Liver (tissue), 7 donors: ENCODE measurements at regions not wholly inside any gene's neighbourhood (a gene's known extent, or its start where the extent isn't known, plus 50 kb on each side); places are given as distances from the start of the nearest gene placed in this dataset.

Experiments used
- DNase-seq: peaks from one replicate; pipeline ENCODE4 v3.0.0-alpha.2; 2017; ENCODE audit warnings: low spot score
- H3K27ac ChIP-seq, 2 donors: one replicate each; pipeline ENCODE4 v1.7.0; 2013; ENCODE audit warnings: inconsistent platforms in 2 of 2, low read length in 2 of 2, control low read depth in 1 of 2, low read depth in 1 of 2, mild to moderate bottlenecking in 1 of 2
- H3K27me3 ChIP-seq, 4 donors: one replicate each; pipeline versions ENCODE4 v1.6.1 to v1.7.0; 2013; ENCODE audit warnings: low read length in 3 of 4, inconsistent platforms in 1 of 4, mild to moderate bottlenecking in 1 of 4, moderate library complexity in 1 of 4; ENCODE audit not compliant: control insufficient read depth in 4 of 4, insufficient read depth in 4 of 4
- H3K36me3 ChIP-seq, 4 donors: one replicate each; pipeline versions ENCODE4 v1.6.1 to v1.7.0; 2013; ENCODE audit warnings: low read length in 3 of 4, mild to moderate bottlenecking in 3 of 4, low read depth in 1 of 4, moderate library complexity in 1 of 4; ENCODE audit not compliant: control insufficient read depth in 4 of 4, insufficient read depth in 3 of 4
- H3K4me1 ChIP-seq, 4 donors: one replicate each; pipeline versions ENCODE4 v1.6.1 to v1.7.0; 2013; ENCODE audit warnings: low read length in 3 of 4, mild to moderate bottlenecking in 3 of 4, moderate library complexity in 1 of 4; ENCODE audit not compliant: control insufficient read depth in 4 of 4, insufficient read depth in 4 of 4
- H3K4me3 ChIP-seq, 3 donors: one replicate each; pipeline versions ENCODE4 v1.6.1 to v1.7.0; 2013; ENCODE audit warnings: low read length in 3 of 3, control low read depth in 1 of 3, low read depth in 1 of 3, mild to moderate bottlenecking in 1 of 3
- H3K9ac ChIP-seq, 2 donors: one replicate each; pipeline ENCODE4 v1.7.0; 2013; ENCODE audit warnings: low read length in 2 of 2, mild to moderate bottlenecking in 2 of 2, moderate library complexity in 2 of 2, control low read depth in 1 of 2, low read depth in 1 of 2
- H3K9me3 ChIP-seq, 4 donors: one replicate each; pipeline versions ENCODE4 v1.6.1 to v1.7.0; 2013; ENCODE audit warnings: low read length in 3 of 4; ENCODE audit not compliant: control insufficient read depth in 4 of 4
- CTCF ChIP-seq: fragments of 150-350 bp; IDR thresholded peaks from 2 replicates; pipeline ENCODE4 v1.5.1; 2017; ENCODE audit warnings: improper control_type of control experiment, low read depth, low read length; ENCODE audit not compliant: missing input control
- EGR1 ChIP-seq, 2 donors: IDR thresholded peaks; 2 replicates each; pipeline ENCODE4 v1.6.1; 2016 to 2018; ENCODE audit warnings: antibody characterized with exemption in 2 of 2, low read depth in 2 of 2
- HNF4A ChIP-seq, 2 donors: conservative IDR thresholded peaks; 2 replicates each; pipeline ENCODE4 v1.6.1; 2016; ENCODE audit warnings: antibody characterized with exemption in 2 of 2, mild to moderate bottlenecking in 2 of 2
- JUND ChIP-seq, 2 donors: IDR thresholded peaks; 2 replicates each; pipeline ENCODE4 v1.6.1; 2016; ENCODE audit warnings: antibody characterized with exemption in 2 of 2
- NR2F2 ChIP-seq: IDR thresholded peaks from 2 replicates; pipeline ENCODE4 v1.6.1; 2016; ENCODE audit warnings: antibody characterized with exemption
- SP1 ChIP-seq: IDR thresholded peaks from 2 replicates; pipeline ENCODE4 v1.6.1; 2018; ENCODE audit warnings: antibody characterized with exemption, mild to moderate bottlenecking
- YY1 ChIP-seq: IDR thresholded peaks from 2 replicates; pipeline ENCODE4 v1.6.1; 2016; ENCODE audit warnings: antibody characterized with exemption, mild to moderate bottlenecking
- TF ChIP-seq, protein P1 (sequence below): IDR thresholded peaks from 2 replicates; pipeline ENCODE4 v1.6.1; 2016; ENCODE audit warnings: antibody characterized with exemption, mild to moderate bottlenecking
- TF ChIP-seq, protein P2 (sequence below): IDR thresholded peaks from 2 replicates; pipeline ENCODE4 v1.6.1; 2016; ENCODE audit warnings: antibody characterized with exemption
- TF ChIP-seq, protein P3 (sequence below): IDR thresholded peaks from 2 replicates; pipeline ENCODE4 v1.6.1; 2016; ENCODE audit warnings: antibody characterized with exemption
- donor health status: healthy.
- donor health status: healthy.
- donor health status: healthy.
- donor health status: healthy.

DNA sequence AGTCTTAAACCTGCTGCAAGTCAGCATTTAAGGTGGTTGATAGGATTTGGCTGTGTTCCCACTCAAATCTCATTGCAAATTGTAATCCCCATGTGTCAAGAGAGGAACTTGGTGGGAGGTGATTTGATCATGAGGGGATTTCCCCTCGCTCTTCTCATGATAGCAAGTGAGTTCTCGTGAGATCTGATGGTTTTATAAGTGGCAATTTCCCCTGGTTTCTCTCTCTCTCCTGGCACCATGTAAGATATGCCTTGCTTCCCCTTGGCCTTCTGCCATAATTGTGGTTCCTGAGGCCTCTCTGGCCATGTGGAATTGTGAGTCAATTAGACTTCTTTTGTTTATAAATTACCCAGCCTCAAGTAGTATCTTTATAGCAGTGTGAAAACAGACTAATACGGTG, 84.3 kb upstream of the SMC2 start (continued):
- TF ChIP-seq, protein P1, sequence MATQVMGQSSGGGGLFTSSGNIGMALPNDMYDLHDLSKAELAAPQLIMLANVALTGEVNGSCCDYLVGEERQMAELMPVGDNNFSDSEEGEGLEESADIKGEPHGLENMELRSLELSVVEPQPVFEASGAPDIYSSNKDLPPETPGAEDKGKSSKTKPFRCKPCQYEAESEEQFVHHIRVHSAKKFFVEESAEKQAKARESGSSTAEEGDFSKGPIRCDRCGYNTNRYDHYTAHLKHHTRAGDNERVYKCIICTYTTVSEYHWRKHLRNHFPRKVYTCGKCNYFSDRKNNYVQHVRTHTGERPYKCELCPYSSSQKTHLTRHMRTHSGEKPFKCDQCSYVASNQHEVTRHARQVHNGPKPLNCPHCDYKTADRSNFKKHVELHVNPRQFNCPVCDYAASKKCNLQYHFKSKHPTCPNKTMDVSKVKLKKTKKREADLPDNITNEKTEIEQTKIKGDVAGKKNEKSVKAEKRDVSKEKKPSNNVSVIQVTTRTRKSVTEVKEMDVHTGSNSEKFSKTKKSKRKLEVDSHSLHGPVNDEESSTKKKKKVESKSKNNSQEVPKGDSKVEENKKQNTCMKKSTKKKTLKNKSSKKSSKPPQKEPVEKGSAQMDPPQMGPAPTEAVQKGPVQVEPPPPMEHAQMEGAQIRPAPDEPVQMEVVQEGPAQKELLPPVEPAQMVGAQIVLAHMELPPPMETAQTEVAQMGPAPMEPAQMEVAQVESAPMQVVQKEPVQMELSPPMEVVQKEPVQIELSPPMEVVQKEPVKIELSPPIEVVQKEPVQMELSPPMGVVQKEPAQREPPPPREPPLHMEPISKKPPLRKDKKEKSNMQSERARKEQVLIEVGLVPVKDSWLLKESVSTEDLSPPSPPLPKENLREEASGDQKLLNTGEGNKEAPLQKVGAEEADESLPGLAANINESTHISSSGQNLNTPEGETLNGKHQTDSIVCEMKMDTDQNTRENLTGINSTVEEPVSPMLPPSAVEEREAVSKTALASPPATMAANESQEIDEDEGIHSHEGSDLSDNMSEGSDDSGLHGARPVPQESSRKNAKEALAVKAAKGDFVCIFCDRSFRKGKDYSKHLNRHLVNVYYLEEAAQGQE = no peak
- no peak for TF ChIP-seq YY1
- TF ChIP-seq, protein P2, sequence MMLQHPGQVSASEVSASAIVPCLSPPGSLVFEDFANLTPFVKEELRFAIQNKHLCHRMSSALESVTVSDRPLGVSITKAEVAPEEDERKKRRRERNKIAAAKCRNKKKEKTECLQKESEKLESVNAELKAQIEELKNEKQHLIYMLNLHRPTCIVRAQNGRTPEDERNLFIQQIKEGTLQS = no peak

DNA sequence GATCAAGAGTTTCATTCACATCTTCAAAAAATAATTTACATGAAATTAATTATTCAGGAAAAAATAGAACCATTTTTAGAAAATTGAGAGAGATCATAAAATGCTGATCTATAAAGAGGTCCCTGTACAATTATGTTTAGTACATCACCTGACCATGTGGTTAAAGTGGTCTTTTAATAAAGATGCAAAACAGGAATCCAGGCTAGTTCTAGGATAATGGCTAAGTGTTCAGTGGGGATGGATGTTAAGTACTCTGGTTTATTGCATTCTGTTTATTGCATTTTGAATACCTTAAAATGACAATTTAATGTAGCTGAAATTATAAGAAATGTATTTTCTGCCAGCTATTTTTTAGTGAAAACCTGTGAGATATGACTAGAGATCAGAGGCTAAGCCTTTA, 72.0 kb upstream of the SMC2 start:
- peaks cover 0 to under 1% (median 0%) of the 10 kb centered on the region in 4 donors for H3K4me1 ChIP-seq
- H3K4me3 ChIP-seq = no peak overlapping the region
- no peaks in the 10 kb centered on the region for H3K36me3 ChIP-seq
- TF ChIP-seq SP1 (no peak), CTCF (no peak), HNF4A (conservative IDR thresholded peaks at IDR 0.05) (no peak), EGR1 (IDR thresholded peaks at IDR 0.05; ENCODE audit: low read depth in 2 of 2) (no peak), JUND (IDR thresholded peaks at IDR 0.05) (no peak), NR2F2 (no peak)
- TF ChIP-seq, protein P3, sequence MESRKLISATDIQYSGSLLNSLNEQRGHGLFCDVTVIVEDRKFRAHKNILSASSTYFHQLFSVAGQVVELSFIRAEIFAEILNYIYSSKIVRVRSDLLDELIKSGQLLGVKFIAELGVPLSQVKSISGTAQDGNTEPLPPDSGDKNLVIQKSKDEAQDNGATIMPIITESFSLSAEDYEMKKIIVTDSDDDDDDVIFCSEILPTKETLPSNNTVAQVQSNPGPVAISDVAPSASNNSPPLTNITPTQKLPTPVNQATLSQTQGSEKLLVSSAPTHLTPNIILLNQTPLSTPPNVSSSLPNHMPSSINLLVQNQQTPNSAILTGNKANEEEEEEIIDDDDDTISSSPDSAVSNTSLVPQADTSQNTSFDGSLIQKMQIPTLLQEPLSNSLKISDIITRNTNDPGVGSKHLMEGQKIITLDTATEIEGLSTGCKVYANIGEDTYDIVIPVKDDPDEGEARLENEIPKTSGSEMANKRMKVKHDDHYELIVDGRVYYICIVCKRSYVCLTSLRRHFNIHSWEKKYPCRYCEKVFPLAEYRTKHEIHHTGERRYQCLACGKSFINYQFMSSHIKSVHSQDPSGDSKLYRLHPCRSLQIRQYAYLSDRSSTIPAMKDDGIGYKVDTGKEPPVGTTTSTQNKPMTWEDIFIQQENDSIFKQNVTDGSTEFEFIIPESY = no peak
- TF ChIP-seq, protein P1 = no peak
- H3K27me3 ChIP-seq = no peaks in the 10 kb centered on the region
- no peak overlapping the region for H3K9ac ChIP-seq
- no peaks in the 10 kb centered on the region for H3K9me3 ChIP-seq
- H3K27ac ChIP-seq = no peak overlapping the region
- no peak for DNase-seq
